HEK293 (cell line): ENCODE measurements at regions not wholly inside any gene's neighbourhood (a gene's known extent, or its start where the extent isn't known, plus 50 kb on each side); places are given as distances from the start of the nearest gene placed in this dataset.

Experiments
- CTCF ChIP-seq: fragments of 450-650 bp; formaldehyde crosslinking; IDR thresholded peaks from 2 replicates; pipeline ENCODE4 v1.5.1; 2016; ENCODE audit warnings: missing biosample characterization, missing genetic modification characterization
- ELK4 ChIP-seq: IDR thresholded peaks from 2 replicates; pipeline ENCODE4 v1.6.1; 2011; ENCODE audit warnings: mild to moderate bottlenecking, low read depth, low read length, borderline replicate concordance
- KLF1 ChIP-seq: fragments of 450-650 bp; formaldehyde crosslinking; IDR thresholded peaks from 2 replicates; pipeline ENCODE4 v1.5.1; 2016; ENCODE audit warnings: missing biosample characterization, missing genetic modification characterization
- PRDM10 ChIP-seq: fragments of 450-650 bp; formaldehyde crosslinking; IDR thresholded peaks from 2 replicates; pipeline ENCODE4 v1.5.1; 2016; ENCODE audit warnings: missing biosample characterization, missing genetic modification characterization
- REST ChIP-seq: fragments of 450-650 bp; formaldehyde crosslinking; IDR thresholded peaks from 2 replicates; pipeline ENCODE4 v1.5.1; 2016; ENCODE audit warnings: missing biosample characterization, missing genetic modification characterization
- ZBTB44 ChIP-seq: fragments of 450-650 bp; IDR thresholded peaks from 2 replicates; pipeline ENCODE4 v1.5.1; 2018; ENCODE audit warnings: missing biosample characterization, mild to moderate bottlenecking, missing genetic modification characterization
- ZNF114 ChIP-seq: fragments of 450-650 bp; formaldehyde crosslinking; IDR thresholded peaks from 2 replicates; pipeline ENCODE4 v1.5.0; 2017; ENCODE audit warnings: missing biosample characterization, missing genetic modification characterization
- ZNF121 ChIP-seq: fragments of 450-650 bp; formaldehyde crosslinking; IDR thresholded peaks from 2 replicates; pipeline ENCODE4 v1.5.1; 2016; ENCODE audit warnings: missing biosample characterization, missing genetic modification characterization
- ZNF223 ChIP-seq: fragments of 450-650 bp; formaldehyde crosslinking; IDR thresholded peaks from 2 replicates; pipeline ENCODE4 v1.5.1; 2016; ENCODE audit warnings: missing biosample characterization, missing genetic modification characterization
- ZNF423 ChIP-seq: fragments of 450-650 bp; formaldehyde crosslinking; IDR thresholded peaks from 2 replicates; pipeline ENCODE4 v1.5.1; 2016; ENCODE audit warnings: missing biosample characterization, missing genetic modification characterization
- ZNF792 ChIP-seq: fragments of 450-650 bp; formaldehyde crosslinking; IDR thresholded peaks from 2 replicates; pipeline ENCODE4 v1.5.1; 2016; ENCODE audit warnings: missing biosample characterization, missing genetic modification characterization
- ZSCAN30 ChIP-seq: fragments of 450-650 bp; IDR thresholded peaks from 2 replicates; pipeline ENCODE4 v1.5.1; 2018; ENCODE audit warnings: missing biosample characterization, mild to moderate bottlenecking, missing genetic modification characterization, moderate library complexity
- ZSCAN5A ChIP-seq: fragments of 450-650 bp; formaldehyde crosslinking; IDR thresholded peaks from 2 replicates; pipeline ENCODE4 v1.5.1; 2016; ENCODE audit warnings: missing biosample characterization, missing genetic modification characterization

GRCh38 chr15:95401587-95401986 lies 928.9 kb upstream of the NR2F2 start:
- no peak for TF ChIP-seq CTCF (tag by site-specific recombination)
- TF ChIP-seq ZNF792 (tag by site-specific recombination): no peak
- TF ChIP-seq ZNF223 (tag by site-specific recombination): no peak
- TF ChIP-seq ZNF121: no peak
- TF ChIP-seq REST (tag by site-specific recombination): no peak
- no peak for TF ChIP-seq ELK4
- TF ChIP-seq ZSCAN5A (tag by site-specific recombination): no peak
- no peak for TF ChIP-seq ZNF423 (tag by site-specific recombination)
- no peak for TF ChIP-seq ZSCAN30
- TF ChIP-seq ZBTB44 (tag by site-specific recombination): no peak
- no peak for TF ChIP-seq PRDM10 (tag by site-specific recombination)
- TF ChIP-seq ZNF114: no peak
- no peak for TF ChIP-seq KLF1 (tag by site-specific recombination)
